Activated CD4-positive, alpha-beta T cell treated with anti-CD3 and anti-CD28 coated beads, Interleukin-2, amount 10 ng/mL, durations not matched to agents 7 days and 5 days (primary cell): ENCODE measurements at regions not wholly inside any gene's neighbourhood (a gene's known extent, or its start where the extent isn't known, plus 50 kb on each side); places are given as distances from the start of the nearest gene placed in this dataset.

ENCODE experiments used
- CTCF ChIA-PET: fragments of 350-600 bp; sonication (Branson Sonifier 250); formaldehyde crosslinking; loops from one replicate; lab custom pipeline; 2021; ENCODE audit warnings: antibody characterized with exemption; lab: Charles Lee
- POLR2A ChIA-PET: fragments of 350-600 bp; sonication (Branson Sonifier 250); formaldehyde crosslinking; loops from one replicate; lab custom pipeline; 2021; ENCODE audit warnings: antibody characterized with exemption; lab: Charles Lee
- DNase-seq: peaks from one replicate; pipeline ENCODE4 v3.0.0-alpha.2; 2020
- H3K27ac Mint-ChIP-seq: one replicate; pipeline ENCODE4 v1.8.0; 2021; ENCODE audit warnings: mild to moderate bottlenecking, moderate library complexity, mixed read lengths
- H3K27me3 Mint-ChIP-seq: one replicate; pipeline ENCODE4 v1.8.0; 2021; ENCODE audit warnings: mixed read lengths
- H3K36me3 Mint-ChIP-seq: one replicate; pipeline ENCODE4 v1.8.0; 2021; ENCODE audit warnings: low read depth, mixed read lengths
- H3K4me1 Mint-ChIP-seq: one replicate; pipeline ENCODE4 v1.8.0; 2021; ENCODE audit warnings: mixed read lengths
- H3K4me3 Mint-ChIP-seq: one replicate; pipeline ENCODE4 v1.8.0; 2021; ENCODE audit warnings: mild to moderate bottlenecking, moderate library complexity, mixed read lengths
- H3K9me3 Mint-ChIP-seq: one replicate; pipeline ENCODE4 v1.8.0; 2021; ENCODE audit warnings: mixed read lengths

DNA sequence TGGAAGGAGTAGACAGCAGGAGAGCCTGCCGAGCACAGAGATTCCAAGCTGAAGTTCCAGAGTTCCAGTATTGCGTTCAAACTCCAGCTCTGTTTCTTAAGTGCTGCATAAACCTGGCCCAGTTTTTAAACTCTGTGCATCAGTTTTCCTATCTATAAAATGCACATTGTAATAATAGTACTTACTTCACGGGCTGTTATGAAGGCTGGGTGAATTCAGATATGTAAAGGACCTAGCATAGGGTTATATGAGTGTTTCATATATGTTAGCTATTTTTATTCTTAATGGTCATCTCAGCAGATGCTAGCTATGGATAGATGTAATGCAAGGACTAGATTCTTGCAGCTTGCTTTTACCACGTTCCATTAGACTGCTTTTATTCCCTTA, 293.1 kb upstream of the SEMA3C start:
- no peak for DNase-seq
- CTCF ChIA-PET = no interaction called here
- Mint-ChIP-seq H3K27ac (no peak overlapping the region), H3K27me3 (no peaks in the 10 kb centered on the region), H3K4me3 (no peak overlapping the region), H3K9me3 (no peaks in the 10 kb centered on the region), H3K36me3 (no peaks in the 10 kb centered on the region), H3K4me1 (no peaks in the 10 kb centered on the region)
- POLR2A ChIA-PET = no interaction called here

DNA sequence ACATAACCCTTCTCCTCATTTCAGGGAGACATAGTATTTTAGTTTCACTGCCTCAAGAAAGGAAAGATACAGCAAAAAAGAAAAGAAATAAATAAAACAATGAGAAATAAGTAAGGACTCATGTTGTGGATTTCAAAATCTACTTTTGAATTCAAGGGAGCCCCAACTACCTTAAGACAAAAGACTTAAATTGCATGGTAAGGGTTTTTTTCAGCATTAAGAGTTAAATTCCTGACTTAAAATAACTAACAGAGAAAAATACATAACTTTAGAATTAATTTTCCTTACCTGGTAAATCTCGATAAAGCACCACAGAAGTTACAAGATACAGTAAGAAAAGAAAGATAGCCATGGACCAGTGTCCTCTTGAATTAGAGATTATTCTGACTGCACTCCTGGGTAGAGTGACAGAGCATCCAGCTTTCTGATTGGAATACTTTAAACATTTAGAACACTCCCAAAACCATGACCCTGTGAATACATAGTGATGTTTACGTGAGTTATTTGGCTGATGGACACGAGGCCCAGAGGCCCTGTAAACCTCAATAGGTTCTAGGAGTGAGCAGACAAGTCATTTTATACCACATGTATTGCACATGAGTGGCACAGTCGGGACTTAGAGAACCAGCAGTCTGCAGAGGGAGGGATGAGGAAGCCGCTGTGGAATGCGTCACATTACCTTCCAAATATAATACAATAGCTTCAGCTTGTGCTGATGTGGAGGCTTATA, 292.5 kb upstream of the SEMA3C start:
- no peak overlapping the region for H3K27ac Mint-ChIP-seq
- ChIA-PET CTCF (no interaction called here), POLR2A (no interaction called here)
- no peaks in the 10 kb centered on the region for H3K36me3 Mint-ChIP-seq
- H3K9me3 Mint-ChIP-seq = no peaks in the 10 kb centered on the region
- no peaks in the 10 kb centered on the region for H3K4me1 Mint-ChIP-seq
- no peaks in the 10 kb centered on the region for H3K27me3 Mint-ChIP-seq
- H3K4me3 Mint-ChIP-seq = no peak overlapping the region
- DNase-seq = no peak

DNA sequence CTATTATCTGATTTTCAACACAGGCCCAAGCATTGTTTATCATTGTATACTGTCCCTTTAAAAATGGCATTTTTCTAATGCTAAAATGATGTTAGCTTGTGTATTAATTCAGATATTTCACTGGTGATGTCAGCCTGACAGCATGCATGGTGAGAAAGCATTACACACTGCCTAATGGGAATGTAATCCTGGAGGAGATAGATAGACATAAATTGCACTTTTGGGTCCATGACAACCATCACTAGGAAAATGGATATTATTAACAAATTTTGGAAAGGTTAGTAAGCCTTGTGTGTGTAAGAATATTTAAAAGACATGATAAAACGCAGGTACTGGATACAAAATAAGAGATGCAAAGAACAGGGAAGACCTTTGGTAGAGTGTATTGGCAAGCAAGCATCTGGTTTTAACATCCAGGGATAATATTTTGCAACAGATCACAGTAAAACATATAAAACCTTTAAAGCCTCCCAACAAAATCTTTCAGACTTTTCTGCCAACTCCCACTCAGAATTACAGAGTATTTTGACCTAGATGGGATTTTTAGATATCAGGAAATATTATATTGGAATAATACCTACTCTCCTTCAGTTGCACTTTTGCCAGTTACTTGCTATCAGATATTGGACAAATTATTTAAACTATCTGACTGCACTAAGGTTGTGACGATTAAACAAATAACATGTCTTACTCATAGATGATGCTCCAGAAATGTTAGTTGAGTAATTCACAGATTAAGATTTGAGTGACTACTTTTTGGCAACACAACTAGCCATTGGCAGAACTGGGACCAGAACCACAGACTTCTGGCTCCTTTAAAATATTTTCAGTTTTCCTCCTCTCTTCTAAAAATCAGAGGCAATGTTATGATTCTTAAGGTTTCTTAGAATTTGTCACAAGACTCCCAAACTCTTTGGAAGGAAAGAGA, 291.6 kb upstream of the SEMA3C start:
- H3K27ac Mint-ChIP-seq = no peak overlapping the region
- no peaks in the 10 kb centered on the region for H3K9me3 Mint-ChIP-seq
- DNase-seq = no peak
- H3K27me3 Mint-ChIP-seq = no peaks in the 10 kb centered on the region
- H3K4me3 Mint-ChIP-seq = no peak overlapping the region
- no peaks in the 10 kb centered on the region for H3K4me1 Mint-ChIP-seq
- CTCF ChIA-PET = no interaction called here
- POLR2A ChIA-PET = no interaction called here
- H3K36me3 Mint-ChIP-seq = no peaks in the 10 kb centered on the region

DNA sequence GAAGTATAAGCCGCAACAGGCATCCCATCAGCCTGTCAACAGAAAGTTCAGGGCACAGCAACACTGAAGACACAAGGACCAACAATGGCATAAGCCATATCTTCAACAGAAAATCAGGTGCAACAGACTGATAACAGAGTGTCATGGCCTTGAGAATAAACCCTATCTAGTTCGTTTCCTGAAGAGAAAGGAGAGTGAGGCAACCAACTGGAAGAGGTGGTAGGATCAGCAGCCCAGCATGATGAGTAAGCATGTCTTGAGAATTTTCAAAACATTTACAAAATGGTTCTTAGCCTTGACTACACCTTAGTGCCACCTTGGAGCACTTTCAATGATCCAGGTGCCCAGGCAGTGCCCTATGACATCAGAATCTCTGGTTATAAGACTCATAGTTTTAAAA, 290.2 kb upstream of the SEMA3C start:
- H3K27me3 Mint-ChIP-seq = no peaks in the 10 kb centered on the region
- CTCF ChIA-PET = no interaction called here
- no peak overlapping the region for H3K4me3 Mint-ChIP-seq
- no peak for DNase-seq
- no peaks in the 10 kb centered on the region for H3K4me1 Mint-ChIP-seq
- H3K36me3 Mint-ChIP-seq = no peaks in the 10 kb centered on the region
- POLR2A ChIA-PET = no interaction called here
- no peaks in the 10 kb centered on the region for H3K9me3 Mint-ChIP-seq
- H3K27ac Mint-ChIP-seq = no peak overlapping the region

DNA sequence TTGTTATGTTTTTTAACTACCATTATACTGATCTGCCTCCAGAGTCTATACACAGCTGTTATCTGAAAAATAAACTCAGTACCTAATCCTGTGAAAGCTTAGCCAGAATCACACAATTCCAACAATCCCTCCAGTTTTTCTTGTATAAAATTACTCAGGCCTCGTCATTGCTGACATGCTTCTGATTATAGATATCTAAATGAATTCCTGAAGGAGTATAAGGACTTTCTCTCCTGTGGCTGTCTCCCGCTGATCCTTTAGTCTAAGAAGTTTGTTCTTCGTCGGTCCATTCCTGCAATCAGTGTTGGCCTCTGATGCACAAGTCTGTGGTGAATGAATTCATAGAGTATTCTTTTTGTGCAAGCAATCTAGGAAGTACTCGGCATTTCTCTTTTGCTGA, 288.9 kb upstream of the SEMA3C start:
- POLR2A ChIA-PET = no interaction called here
- CTCF ChIA-PET = no interaction called here
- Mint-ChIP-seq H3K4me1 (no peaks in the 10 kb centered on the region), H3K27me3 (no peaks in the 10 kb centered on the region), H3K4me3 (no peak overlapping the region), H3K36me3 (no peaks in the 10 kb centered on the region), H3K9me3 (no peaks in the 10 kb centered on the region), H3K27ac (no peak overlapping the region)
- no peak for DNase-seq

DNA sequence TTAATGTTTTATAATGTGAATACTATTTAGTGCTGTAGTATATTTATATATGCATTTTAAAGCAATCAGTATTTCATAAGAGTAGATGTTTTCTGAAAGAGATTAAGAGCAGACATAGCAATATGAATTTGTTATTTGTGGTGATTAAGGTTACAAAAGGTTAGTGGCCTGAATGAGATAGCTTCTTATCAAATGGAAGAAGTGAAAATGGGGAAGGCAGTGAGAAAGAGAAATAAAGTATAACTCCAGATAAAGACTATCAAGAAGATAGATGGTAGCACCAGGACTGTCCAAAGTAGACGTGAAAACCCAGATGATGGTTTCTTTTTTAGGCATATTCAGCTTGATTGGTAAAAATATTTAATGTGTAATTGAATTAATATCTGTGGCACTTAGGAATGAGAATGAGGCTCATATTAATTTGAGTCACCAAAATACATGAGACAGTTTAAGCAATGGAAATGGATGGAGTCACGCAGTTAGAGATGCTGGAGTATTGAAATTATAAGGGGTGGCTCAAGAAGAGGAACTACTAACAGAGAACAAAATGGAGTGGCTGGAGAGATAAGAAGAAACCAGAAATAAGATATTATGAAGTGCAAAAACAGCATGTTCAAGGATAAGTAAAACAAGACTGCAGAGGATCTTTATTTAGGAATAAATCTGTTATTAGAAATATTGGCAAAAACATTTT, 288.0 kb upstream of the SEMA3C start:
- Mint-ChIP-seq H3K27me3 (no peaks in the 10 kb centered on the region), H3K4me3 (no peak overlapping the region), H3K27ac (no peak overlapping the region), H3K9me3 (no peaks in the 10 kb centered on the region), H3K36me3 (no peaks in the 10 kb centered on the region), H3K4me1 (no peaks in the 10 kb centered on the region)
- DNase-seq = no peak
- ChIA-PET CTCF (no interaction called here), POLR2A (no interaction called here)

DNA sequence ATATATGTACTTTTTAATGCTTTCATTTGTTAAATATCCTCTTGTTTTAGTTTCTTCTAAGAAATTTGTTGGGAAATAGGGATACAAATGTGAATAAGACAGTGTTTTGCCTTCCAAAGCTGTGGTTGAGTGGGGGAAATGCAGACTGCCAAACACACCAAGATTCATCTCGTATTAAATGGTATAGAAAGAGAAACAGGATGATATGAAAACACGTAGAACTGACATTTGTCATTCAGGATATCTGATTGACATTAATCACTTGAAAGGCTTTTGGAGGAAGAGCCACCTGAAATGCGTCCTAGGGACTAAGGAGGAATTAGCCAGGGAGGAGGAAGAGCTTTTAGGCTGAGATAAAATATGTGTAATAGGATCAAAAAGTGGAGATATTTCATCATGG, 287.4 kb upstream of the SEMA3C start:
- no peaks in the 10 kb centered on the region for H3K4me1 Mint-ChIP-seq
- no peak overlapping the region for H3K4me3 Mint-ChIP-seq
- no peaks in the 10 kb centered on the region for H3K27me3 Mint-ChIP-seq
- ChIA-PET POLR2A (no interaction called here), CTCF (interaction anchor here (0.6 kb wide), 1 partner anchor 75 kb away, joined by 3 read pairs; no protein-coding TSS in a partner anchor)
- H3K27ac Mint-ChIP-seq = no peak overlapping the region
- no peak for DNase-seq
- H3K9me3 Mint-ChIP-seq = no peaks in the 10 kb centered on the region
- H3K36me3 Mint-ChIP-seq = no peaks in the 10 kb centered on the region

DNA sequence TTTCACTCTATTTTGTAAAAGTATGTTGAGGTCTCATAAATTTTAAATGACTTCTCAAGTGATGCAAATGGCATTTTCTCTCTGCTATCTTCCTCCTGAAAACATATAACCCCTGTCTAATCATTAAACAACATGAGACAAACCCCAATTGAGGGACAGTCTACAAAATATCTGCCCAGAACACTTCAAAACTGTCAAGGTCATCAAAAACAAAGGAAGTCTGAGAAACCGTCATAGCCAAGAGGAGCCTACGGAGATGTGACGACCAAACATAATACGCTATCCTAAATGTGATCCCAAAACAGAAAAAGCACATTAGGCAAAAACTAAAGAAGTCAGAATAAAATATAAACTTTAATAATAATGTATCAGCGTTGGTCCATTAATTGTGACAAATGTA, 282.3 kb upstream of the SEMA3C start:
- H3K36me3 Mint-ChIP-seq = no peaks in the 10 kb centered on the region
- no peak overlapping the region for H3K27ac Mint-ChIP-seq
- ChIA-PET POLR2A (no interaction called here), CTCF (no interaction called here)
- H3K4me1 Mint-ChIP-seq = no peaks in the 10 kb centered on the region
- H3K4me3 Mint-ChIP-seq = no peak overlapping the region
- no peaks in the 10 kb centered on the region for H3K27me3 Mint-ChIP-seq
- no peaks in the 10 kb centered on the region for H3K9me3 Mint-ChIP-seq
- DNase-seq = no peak

DNA sequence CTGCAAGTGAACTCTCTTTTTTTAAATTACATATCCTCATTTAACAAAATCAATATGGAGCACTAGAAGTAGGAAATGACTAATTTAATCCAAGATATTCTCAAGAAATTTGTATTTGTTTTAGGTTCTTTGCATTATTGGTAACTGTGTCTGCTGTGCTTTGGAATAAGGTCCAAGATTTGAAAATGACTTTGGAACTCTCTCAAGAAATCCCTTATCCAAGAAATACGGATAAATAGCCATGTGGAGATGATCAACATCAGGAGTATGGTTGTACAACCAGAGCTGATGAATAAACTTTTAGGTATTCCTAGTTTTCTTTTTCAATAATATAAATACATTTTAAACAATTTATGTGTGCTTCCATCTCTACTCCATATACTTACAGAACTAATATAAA, 279.9 kb upstream of the SEMA3C start:
- Mint-ChIP-seq H3K4me3 (no peak overlapping the region), H3K27me3 (no peaks in the 10 kb centered on the region), H3K4me1 (no peaks in the 10 kb centered on the region), H3K9me3 (no peaks in the 10 kb centered on the region), H3K27ac (no peak overlapping the region), H3K36me3 (no peaks in the 10 kb centered on the region)
- DNase-seq = no peak
- POLR2A ChIA-PET = no interaction called here
- CTCF ChIA-PET = no interaction called here

DNA sequence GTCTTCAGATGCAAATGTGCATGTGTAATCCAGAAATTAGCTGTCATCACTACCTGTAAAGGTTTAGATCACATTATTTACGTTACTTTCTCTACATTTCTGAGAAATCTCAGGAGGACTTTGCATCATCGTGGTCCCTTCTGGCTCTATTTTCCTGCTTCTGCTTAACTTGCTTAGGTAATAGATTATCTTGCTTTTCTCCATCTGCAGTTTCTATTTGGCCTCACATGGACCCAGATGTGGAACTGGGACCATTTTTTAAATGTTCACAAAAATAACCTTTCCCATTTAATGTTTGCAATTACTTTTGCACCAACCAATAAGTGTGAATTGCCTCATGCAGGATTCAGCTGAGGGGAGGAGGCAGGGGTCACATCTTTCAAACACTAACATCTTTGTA, 278.4 kb upstream of the SEMA3C start:
- ChIA-PET CTCF (no interaction called here), POLR2A (no interaction called here)
- no peak overlapping the region for H3K4me3 Mint-ChIP-seq
- no peaks in the 10 kb centered on the region for H3K9me3 Mint-ChIP-seq
- H3K4me1 Mint-ChIP-seq = no peaks in the 10 kb centered on the region
- no peak overlapping the region for H3K27ac Mint-ChIP-seq
- no peaks in the 10 kb centered on the region for H3K36me3 Mint-ChIP-seq
- DNase-seq = no peak
- no peaks in the 10 kb centered on the region for H3K27me3 Mint-ChIP-seq

DNA sequence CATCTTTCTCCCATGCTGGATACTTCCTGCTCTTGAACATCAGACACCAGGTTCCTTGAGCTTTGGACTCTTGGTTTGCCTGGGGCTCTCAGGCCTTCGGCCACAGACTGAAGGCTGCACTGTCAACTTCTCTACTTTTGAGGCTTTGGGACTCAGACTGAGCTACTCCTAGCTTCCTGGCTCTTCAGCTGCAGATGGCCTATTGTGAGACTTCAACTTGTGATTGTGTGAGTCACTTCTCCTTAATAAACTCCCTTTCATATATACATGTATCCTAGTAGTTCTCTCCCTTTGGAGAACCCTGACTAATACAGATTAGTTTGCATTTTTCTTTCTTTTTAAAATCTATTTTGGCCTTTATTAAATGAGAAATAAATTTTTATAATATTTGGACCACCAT, 276.2 kb upstream of the SEMA3C start:
- no peaks in the 10 kb centered on the region for H3K27me3 Mint-ChIP-seq
- POLR2A ChIA-PET = no interaction called here
- H3K9me3 Mint-ChIP-seq = no peaks in the 10 kb centered on the region
- no peak overlapping the region for H3K4me3 Mint-ChIP-seq
- H3K4me1 Mint-ChIP-seq = no peaks in the 10 kb centered on the region
- CTCF ChIA-PET = no interaction called here
- DNase-seq = no peak
- no peak overlapping the region for H3K27ac Mint-ChIP-seq
- H3K36me3 Mint-ChIP-seq = no peaks in the 10 kb centered on the region

DNA sequence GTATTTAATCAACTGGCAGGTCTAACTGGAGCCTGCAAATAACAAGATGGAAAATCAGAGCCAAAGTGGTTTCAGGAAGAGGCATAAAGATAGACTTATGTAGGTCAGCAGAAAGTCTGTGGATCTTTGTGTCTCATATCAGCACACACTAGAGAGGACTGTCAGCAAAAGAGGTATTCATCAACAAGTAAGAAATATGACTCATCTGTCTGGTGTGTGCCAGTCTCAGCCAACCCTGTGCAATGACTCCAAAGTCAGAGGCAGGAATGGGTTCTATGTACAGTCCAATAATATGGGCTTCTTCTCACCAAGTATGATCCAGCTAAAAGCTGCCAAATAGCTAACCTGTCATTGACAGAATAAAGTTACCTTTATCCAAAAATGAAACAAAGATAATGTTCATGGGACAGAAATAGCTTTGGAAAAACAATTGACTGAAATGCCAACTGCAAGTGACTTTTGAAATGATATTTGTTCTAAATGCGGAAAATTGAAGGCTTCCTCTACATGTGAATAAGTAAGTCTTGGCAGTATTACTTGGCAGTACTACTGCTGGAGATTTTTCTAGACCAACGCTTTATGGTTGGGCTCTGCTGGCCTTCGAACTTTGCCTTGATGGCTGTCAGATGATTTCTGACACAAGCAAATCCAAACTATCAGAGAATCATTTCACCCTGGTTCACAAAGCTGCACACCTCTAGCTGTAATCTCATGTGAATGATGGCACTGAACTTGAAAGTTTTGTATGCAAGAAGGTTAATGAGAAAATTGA, 272.3 kb upstream of the SEMA3C start:
- no peaks in the 10 kb centered on the region for H3K9me3 Mint-ChIP-seq
- DNase-seq = no peak
- CTCF ChIA-PET = no interaction called here

More for the DNA sequence above, 272.3 kb upstream of the SEMA3C start:
- Mint-ChIP-seq H3K4me1 (no peaks in the 10 kb centered on the region), H3K36me3 (no peaks in the 10 kb centered on the region), H3K27me3 (no peaks in the 10 kb centered on the region), H3K4me3 (no peak overlapping the region), H3K27ac (no peak overlapping the region)
- POLR2A ChIA-PET = no interaction called here
